Activated B cell treated with CpG ODN at 0.5 μM for 24 hours (primary cell): ENCODE measurements at regions not wholly inside any gene's neighbourhood (a gene's known extent, or its start where the extent isn't known, plus 50 kb on each side); places are given as distances from the start of the nearest gene placed in this dataset.
A peak's percentile ranks its signal among the peaks of the same experiment; 100 is the strongest.

Experiments
- ATAC-seq: fragments of 200-7000 bp; cut with Tn5 transposase; one replicate; pipeline ENCODE4 v1.10.0; 2021; ENCODE audit warnings: low read depth, mild to moderate bottlenecking, moderate library complexity
- CTCF ChIA-PET: fragments of 350-600 bp; sonication (Branson Sonifier 250); formaldehyde crosslinking; loops from one replicate; lab custom pipeline; 2021; ENCODE audit warnings: antibody characterized with exemption; lab: Charles Lee
- POLR2A ChIA-PET: fragments of 350-600 bp; sonication (Branson Sonifier 250); formaldehyde crosslinking; loops from one replicate; lab custom pipeline; 2021; ENCODE audit warnings: antibody characterized with exemption; lab: Charles Lee
- DNase-seq: peaks from one replicate; pipeline ENCODE4 v3.0.0; 2022
- H3K27ac Mint-ChIP-seq: one replicate; pipeline ENCODE4 v1.8.0; 2020; ENCODE audit warnings: mixed read lengths
- H3K27me3 Mint-ChIP-seq: one replicate; pipeline ENCODE4 v1.8.0; 2021; ENCODE audit warnings: mixed read lengths
- H3K36me3 Mint-ChIP-seq: one replicate; pipeline ENCODE4 v1.8.0; 2021; ENCODE audit warnings: low read depth, mixed read lengths
- H3K4me1 Mint-ChIP-seq: one replicate; pipeline ENCODE4 v1.8.0; 2021; ENCODE audit warnings: mixed read lengths
- H3K4me3 Mint-ChIP-seq: one replicate; pipeline ENCODE4 v1.8.0; 2020; ENCODE audit warnings: mild to moderate bottlenecking, mixed read lengths
- H3K9me3 Mint-ChIP-seq: one replicate; pipeline ENCODE4 v1.8.0; 2020; ENCODE audit warnings: mixed read lengths
- CTCF ChIP-seq: fragments of 200-600 bp; IDR thresholded peaks from one replicate; pipeline ENCODE4 v1.8.0; 2022; ENCODE audit warnings: antibody characterized with exemption, mild to moderate bottlenecking
- intact Hi-C: fragments of 100-400 bp; cut with micrococcal nuclease; formaldehyde crosslinking; loops from one replicate; pipeline ENCODE4 v1.15.1; 2024

DNA sequence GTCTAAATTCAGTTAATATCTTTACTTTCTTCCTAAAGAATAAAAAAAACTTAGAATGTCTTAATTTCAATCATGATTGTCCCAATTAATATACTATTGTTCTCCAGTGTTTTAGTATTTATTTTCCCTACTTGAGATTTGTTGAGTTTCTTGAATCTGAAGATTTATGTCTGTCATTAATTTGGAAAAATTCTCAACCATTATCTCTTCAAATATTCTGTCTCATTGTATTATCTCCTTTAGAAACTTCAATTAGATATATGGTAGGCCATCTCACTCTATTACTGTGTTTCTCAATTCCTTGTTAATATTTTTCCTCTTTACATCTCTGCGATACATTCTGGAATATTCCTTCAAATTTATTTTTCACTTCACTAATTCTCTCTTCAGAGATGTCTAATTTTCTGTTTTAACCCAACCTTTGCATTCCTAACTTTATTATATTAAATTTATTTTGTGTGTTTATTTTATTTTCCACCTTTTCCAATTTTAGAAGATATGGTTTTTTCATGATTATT, 268.6 kb downstream of the QKI start:
- no peaks in the 10 kb centered on the region for H3K36me3 Mint-ChIP-seq
- CTCF ChIA-PET, result interaction anchor here (0.6 kb wide), 1 partner anchor 269 kb away, joined by 3 read pairs; no protein-coding TSS in a partner anchor
- DNase-seq (no peak), ATAC-seq (no peak)
- H3K4me3 Mint-ChIP-seq, result no peak overlapping the region
- H3K27ac Mint-ChIP-seq, result no peak overlapping the region
- peaks cover 2% of the 10 kb centered on the region for H3K9me3 Mint-ChIP-seq
- H3K4me1 Mint-ChIP-seq, result peaks cover 33% of the 10 kb centered on the region
- intact Hi-C loops, result no loop called here
- H3K27me3 Mint-ChIP-seq, result no peaks in the 10 kb centered on the region
- no peak for TF ChIP-seq CTCF
- POLR2A ChIA-PET, result no interaction called here

DNA sequence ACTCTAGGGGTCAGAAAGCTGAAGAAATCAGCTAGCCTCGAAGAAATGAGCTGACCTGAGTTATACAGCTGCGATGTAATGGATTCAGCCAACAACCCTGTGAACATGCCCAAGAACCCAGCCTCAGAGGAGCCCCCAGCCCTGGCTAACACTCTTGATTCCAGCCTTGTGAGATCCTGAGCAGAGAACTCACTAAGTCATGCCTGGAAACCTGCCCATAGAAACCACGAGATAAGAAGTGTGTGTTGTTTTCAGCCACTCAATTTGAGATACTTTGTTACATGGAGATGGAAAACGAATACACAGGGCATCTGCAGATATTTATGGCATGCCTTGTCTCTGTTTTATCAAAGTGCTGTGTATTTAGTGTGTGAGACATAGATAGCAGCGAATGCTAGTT, 265.2 kb downstream of the QKI start:
- Mint-ChIP-seq H3K9me3 (peaks cover 2% of the 10 kb centered on the region), H3K27me3 (no peaks in the 10 kb centered on the region), H3K4me1 (peaks cover 31% of the 10 kb centered on the region), H3K27ac (no peak overlapping the region), H3K36me3 (no peaks in the 10 kb centered on the region), H3K4me3 (no peak overlapping the region)
- DNase-seq, result no peak
- CTCF ChIA-PET, result no interaction called here
- no peak for ATAC-seq
- POLR2A ChIA-PET, result no interaction called here
- intact Hi-C loops, result no loop called here
- no peak for TF ChIP-seq CTCF

DNA sequence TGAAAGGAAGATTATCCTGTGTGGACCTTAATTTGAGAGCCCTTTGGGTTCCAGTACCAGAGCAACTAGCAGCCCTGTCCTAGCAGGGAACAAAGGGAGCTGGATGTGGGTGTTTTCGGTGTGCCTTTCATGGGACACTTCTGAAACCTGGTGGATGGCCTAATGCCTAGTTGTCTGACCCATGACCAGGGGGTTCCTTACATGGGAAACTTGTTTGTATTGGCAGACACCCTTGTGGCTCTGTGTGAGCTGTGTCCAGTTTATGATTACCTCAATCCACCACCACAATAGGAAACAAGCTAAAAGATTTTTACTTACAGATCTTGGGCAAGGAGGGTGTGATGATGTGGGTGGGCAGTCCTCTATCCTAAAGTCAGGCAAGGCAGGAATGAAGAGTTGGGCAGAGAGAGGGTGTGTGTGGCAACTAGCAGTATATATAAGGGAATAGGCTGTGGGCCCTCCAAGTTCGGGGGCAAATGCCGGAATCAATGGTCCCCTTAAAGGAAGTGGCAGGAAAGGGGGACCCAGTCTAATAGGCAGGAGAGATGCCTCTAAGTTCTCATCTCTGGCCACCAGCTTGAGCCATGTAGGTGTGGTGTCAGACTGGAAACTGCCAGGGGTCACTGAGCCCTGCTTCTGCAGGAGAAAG, 264.6 kb downstream of the QKI start:
- Mint-ChIP-seq H3K27ac (no peak overlapping the region), H3K9me3 (peaks cover 2% of the 10 kb centered on the region), H3K36me3 (no peaks in the 10 kb centered on the region), H3K27me3 (no peaks in the 10 kb centered on the region), H3K4me1 (peaks cover 25% of the 10 kb centered on the region), H3K4me3 (no peak overlapping the region)
- TF ChIP-seq CTCF, result no peak
- no peak for DNase-seq
- no peak for ATAC-seq
- intact Hi-C loops, result no loop called here
- CTCF ChIA-PET, result no interaction called here
- POLR2A ChIA-PET, result no interaction called here

- no peak for ATAC-seq
- CTCF ChIA-PET, result no interaction called here
Observed at GRCh38 chr6:163675611-163676010, 261.1 kb downstream of the QKI start.

GRCh38 chr6:163672710-163673109, 258.2 kb downstream of the QKI start:
- Mint-ChIP-seq H3K4me1 (peaks cover 33% of the 10 kb centered on the region), H3K27me3 (no peaks in the 10 kb centered on the region), H3K4me3 (no peak overlapping the region), H3K9me3 (no peaks in the 10 kb centered on the region), H3K36me3 (no peaks in the 10 kb centered on the region), H3K27ac (peak overlapping the region; percentile 18)
- CTCF ChIA-PET, result no interaction called here
- ATAC-seq (no peak), DNase-seq (no peak)
- POLR2A ChIA-PET, result no interaction called here
- TF ChIP-seq CTCF, result no peak
- intact Hi-C loops, result no loop called here

More at GRCh38 chr6:163675611-163676010, 261.1 kb downstream of the QKI start:
- TF ChIP-seq CTCF, result no peak
- Mint-ChIP-seq H3K36me3 (no peaks in the 10 kb centered on the region), H3K27ac (no peak overlapping the region), H3K4me1 (peaks cover 19% of the 10 kb centered on the region), H3K27me3 (no peaks in the 10 kb centered on the region), H3K9me3 (no peaks in the 10 kb centered on the region), H3K4me3 (no peak overlapping the region)
- POLR2A ChIA-PET, result no interaction called here
- intact Hi-C loops, result no loop called here
- no peak for DNase-seq
